Thyroid gland (tissue), 4 donors: ENCODE measurements at regions not wholly inside any gene's neighbourhood (a gene's known extent, or its start where the extent isn't known, plus 50 kb on each side); places are given as distances from the start of the nearest gene placed in this dataset.

Source experiments
- CTCF ChIP-seq, 6 experiments: fragments of 200-600 bp in 3 of 6; fragments of 450-650 bp in 3 of 6; sonication (generic) in 3 of 6; IDR thresholded peaks; one replicate each; pipeline ENCODE4 v1.5.1; 2016 to 2019; ENCODE audit warnings: antibody characterized with exemption in 6 of 6, mild to moderate bottlenecking in 2 of 6, inconsistent platforms in 1 of 6, moderate library complexity in 1 of 6
- POLR2A ChIP-seq, 2 donors: fragments of 450-650 bp; IDR thresholded peaks; one replicate each; pipeline ENCODE4 v1.6.1; 2017; ENCODE audit warnings: antibody characterized with exemption in 2 of 2, mild to moderate bottlenecking in 2 of 2, moderate library complexity in 1 of 2

GRCh38 chr13:47832458-47832972, 168.6 kb downstream of the SUCLA2 start:
- TF ChIP-seq CTCF (IDR thresholded peaks at IDR 0.05) (no peak), POLR2A (IDR thresholded peaks at IDR 0.05) (no peak)
